Lung (tissue), 11 donors: ENCODE measurements at regions not wholly inside any gene's neighbourhood (a gene's known extent, or its start where the extent isn't known, plus 50 kb on each side); places are given as distances from the start of the nearest gene placed in this dataset.

Experiments
- ATAC-seq: fragments of 200-7000 bp; cut with Tn5 transposase; one replicate; pipeline ENCODE4 v1.9.1; 2020; ENCODE audit warnings: moderate number of reproducible peaks; ENCODE audit not compliant: insufficient read depth, low FRiP score
- DNase-seq, 3 donors: peaks; one replicate each; pipeline ENCODE4 v3.0.0-alpha.2; 2013 to 2017
- H3K27ac ChIP-seq, 2 donors: one replicate each; pipeline ENCODE4 v1.5.1; 2013; ENCODE audit warnings: mild to moderate bottlenecking in 2 of 2, moderate library complexity in 2 of 2, control low read depth in 1 of 2, inconsistent platforms in 1 of 2, low read depth in 1 of 2, low read length in 1 of 2
- H3K27me3 ChIP-seq, 3 donors: one replicate each; pipeline ENCODE4 v1.5.1; 2013; ENCODE audit warnings: low read length in 2 of 3; ENCODE audit not compliant: control insufficient read depth in 3 of 3, insufficient read depth in 3 of 3
- H3K36me3 ChIP-seq, 4 donors: one replicate each; pipeline ENCODE4 v1.5.1; 2013; ENCODE audit warnings: low read length in 4 of 4, mild to moderate bottlenecking in 1 of 4, moderate library complexity in 1 of 4; ENCODE audit not compliant: control insufficient read depth in 4 of 4, insufficient read depth in 4 of 4
- H3K4me1 ChIP-seq, 5 donors: one replicate each; pipeline ENCODE4 v1.5.1; 2013; ENCODE audit warnings: low read length in 5 of 5, mild to moderate bottlenecking in 2 of 5, moderate library complexity in 1 of 5; ENCODE audit not compliant: control insufficient read depth in 5 of 5, insufficient read depth in 5 of 5
- H3K4me3 ChIP-seq: one replicate; pipeline ENCODE4 v1.5.1; 2013; ENCODE audit warnings: mild to moderate bottlenecking, control low read depth, moderate library complexity
- H3K9ac ChIP-seq, 2 donors: one replicate each; pipeline ENCODE4 v1.5.1; 2013; ENCODE audit warnings: low read length in 2 of 2, control low read depth in 1 of 2; ENCODE audit not compliant: insufficient read depth in 1 of 2
- H3K9me3 ChIP-seq, 4 donors: one replicate each; pipeline ENCODE4 v1.5.1; 2013; ENCODE audit warnings: low read length in 3 of 4, mild to moderate bottlenecking in 1 of 4, moderate library complexity in 1 of 4; ENCODE audit not compliant: control insufficient read depth in 4 of 4, insufficient read depth in 3 of 4
- CTCF ChIP-seq: IDR thresholded peaks from 2 replicates; pipeline ENCODE4 v1.5.1; 2012; ENCODE audit warnings: mild to moderate bottlenecking; ENCODE audit errors: control extremely low read depth, extremely low read depth
- WGBS, 2 donors: extraction: QIAGEN DNeasy Blood & Tissue Kit; methylation state at CpG; one replicate each; pipeline ENCODE4 v1.1.7; 2013; 5-methylcytosine and 5-hydroxymethylcytosine counted together
- donor health status: control.
- donor health status: control.
- donor health status: Bipolar disorder and iron deficiency.
- donor health status: healthy.
- donor health status: DM: yes; HTN: yes; CAD: no.

GRCh38 chr1:185473186-185473585 is 156.1 kb upstream of the IVNS1ABP start:
- DNase-seq (no peak), ATAC-seq (no peak)
- 93 to 98% methylated on average over 6 of the region's 6 CpGs for WGBS, 2 donors
- no peak overlapping the region for H3K27ac ChIP-seq
- no peaks in the 10 kb centered on the region for H3K9me3 ChIP-seq
- H3K36me3 ChIP-seq, result no peaks in the 10 kb centered on the region
- no peak overlapping the region for H3K4me3 ChIP-seq
- H3K27me3 ChIP-seq, result no peaks in the 10 kb centered on the region
- no peak for TF ChIP-seq CTCF
- H3K9ac ChIP-seq, result no peak overlapping the region
- no peaks in the 10 kb centered on the region for H3K4me1 ChIP-seq

- DNase-seq, result no peak
- no peak for ATAC-seq
- no peaks in the 10 kb centered on the region for H3K36me3 ChIP-seq
- WGBS, 2 donors, result 96 to 100% methylated on average over 1 of the region's 1 CpG
- no peaks in the 10 kb centered on the region for H3K4me1 ChIP-seq
- no peak overlapping the region for H3K27ac ChIP-seq
- H3K9ac ChIP-seq, result no peak overlapping the region
- no peak overlapping the region for H3K4me3 ChIP-seq
- no peaks in the 10 kb centered on the region for H3K9me3 ChIP-seq
- H3K27me3 ChIP-seq, result no peaks in the 10 kb centered on the region
- TF ChIP-seq CTCF, result no peak
Measured at GRCh38 chr1:185468626-185469025, 151.6 kb upstream of the IVNS1ABP start.

GRCh38 chr1:185467122-185467521 is 150.1 kb upstream of the IVNS1ABP start:
- Histone ChIP-seq H3K36me3 (no peaks in the 10 kb centered on the region), H3K4me1 (no peaks in the 10 kb centered on the region), H3K9ac (no peak overlapping the region), H3K9me3 (no peaks in the 10 kb centered on the region), H3K27ac (no peak overlapping the region), H3K27me3 (no peaks in the 10 kb centered on the region), H3K4me3 (no peak overlapping the region)
- DNase-seq (no peak), ATAC-seq (no peak)
- 91 to 92% methylated on average over 7 of the region's 7 CpGs for WGBS, 2 donors
- TF ChIP-seq CTCF, result no peak

GRCh38 chr1:185464777-185465176 is 147.7 kb upstream of the IVNS1ABP start:
- H3K9ac ChIP-seq, result no peak overlapping the region
- no peak overlapping the region for H3K27ac ChIP-seq
- 55 to 64% methylated on average over 4 of the region's 4 CpGs for WGBS, 2 donors
- no peak overlapping the region for H3K4me3 ChIP-seq
- no peaks in the 10 kb centered on the region for H3K9me3 ChIP-seq
- no peaks in the 10 kb centered on the region for H3K36me3 ChIP-seq
- ATAC-seq, result no peak
- no peaks in the 10 kb centered on the region for H3K27me3 ChIP-seq
- TF ChIP-seq CTCF, result no peak
- no peak for DNase-seq
- no peaks in the 10 kb centered on the region for H3K4me1 ChIP-seq
